ENCODE measurements at regions not wholly inside any gene's neighbourhood (a gene's known extent, or its start where the extent isn't known, plus 50 kb on each side); places are given as distances from the start of the nearest gene placed in this dataset.
A peak's percentile ranks its signal among the peaks of the same experiment; 100 is the strongest.

- Mint-ChIP-seq H3K27me3 (ENCODE audit: low read depth) (no peaks in the 10 kb centered on the region), H3K4me3 (no peak overlapping the region), H3K36me3 (ENCODE audit: low read depth) (no peaks in the 10 kb centered on the region), H3K27ac (no peak overlapping the region), H3K9me3 (peaks cover 4% of the 10 kb centered on the region), H3K4me1 (no peaks in the 10 kb centered on the region)
- peak; percentile 35 to 57 (median 46) for TF ChIP-seq CTCF (IDR thresholded peaks at IDR 0.05; ENCODE audit: unreplicated experiment in 3 of 3)
Measured at GRCh38 chr4:116055857-116056827, 942.7 kb upstream of the NDST4 start.

- peaks cover under 1% of the 10 kb centered on the region for H3K9me3 Mint-ChIP-seq
- no peaks in the 10 kb centered on the region for H3K27me3 Mint-ChIP-seq (ENCODE audit: low read depth)
- H3K4me1 Mint-ChIP-seq: no peaks in the 10 kb centered on the region
- H3K27ac Mint-ChIP-seq: no peak overlapping the region
- TF ChIP-seq CTCF (IDR thresholded peaks at IDR 0.05; ENCODE audit: unreplicated experiment in 3 of 3): no peak
- H3K36me3 Mint-ChIP-seq (ENCODE audit: low read depth): no peaks in the 10 kb centered on the region
- H3K4me3 Mint-ChIP-seq: no peak overlapping the region
Measured at GRCh38 chr4:116027311-116027710, 913.9 kb upstream of the NDST4 start.

GRCh38 chr4:116024954-116025708 is 911.7 kb upstream of the NDST4 start:
- no peaks in the 10 kb centered on the region for H3K27me3 Mint-ChIP-seq (ENCODE audit: low read depth)
- H3K4me1 Mint-ChIP-seq: no peaks in the 10 kb centered on the region
- no peak overlapping the region for H3K4me3 Mint-ChIP-seq
- TF ChIP-seq CTCF (IDR thresholded peaks at IDR 0.05; ENCODE audit: unreplicated experiment in 3 of 3): no peak
- no peak overlapping the region for H3K27ac Mint-ChIP-seq
- peaks cover 11% of the 10 kb centered on the region for H3K9me3 Mint-ChIP-seq
- no peaks in the 10 kb centered on the region for H3K36me3 Mint-ChIP-seq (ENCODE audit: low read depth)

- no peak overlapping the region for H3K27ac Mint-ChIP-seq
- H3K4me1 Mint-ChIP-seq: no peaks in the 10 kb centered on the region
- no peaks in the 10 kb centered on the region for H3K27me3 Mint-ChIP-seq (ENCODE audit: low read depth)
- no peak overlapping the region for H3K4me3 Mint-ChIP-seq
- peaks cover 3% of the 10 kb centered on the region for H3K36me3 Mint-ChIP-seq (ENCODE audit: low read depth)
- no peak for TF ChIP-seq CTCF (IDR thresholded peaks at IDR 0.05; ENCODE audit: unreplicated experiment in 3 of 3)
- peaks cover 28% of the 10 kb centered on the region for H3K9me3 Mint-ChIP-seq
Measured at GRCh38 chr4:116023049-116023448, 909.6 kb upstream of the NDST4 start.

GRCh38 chr4:116020141-116020722 is 906.8 kb upstream of the NDST4 start:
- Mint-ChIP-seq H3K4me3 (no peak overlapping the region), H3K4me1 (no peaks in the 10 kb centered on the region)

More at GRCh38 chr4:116020141-116020722, 906.8 kb upstream of the NDST4 start:
- H3K36me3 Mint-ChIP-seq (ENCODE audit: low read depth): peaks cover 6% of the 10 kb centered on the region
- TF ChIP-seq CTCF (IDR thresholded peaks at IDR 0.05; ENCODE audit: unreplicated experiment in 3 of 3): no peak
- H3K27ac Mint-ChIP-seq: no peak overlapping the region
- H3K27me3 Mint-ChIP-seq (ENCODE audit: low read depth): no peaks in the 10 kb centered on the region
- H3K9me3 Mint-ChIP-seq: peaks cover 48% of the 10 kb centered on the region

All from nephron (organoid).